Limb (tissue), 2 donors: ENCODE measurements at regions not wholly inside any gene's neighbourhood (a gene's known extent, or its start where the extent isn't known, plus 50 kb on each side); places are given as distances from the start of the nearest gene placed in this dataset.
"Not testable (repeated sequence)": the region's sequence is repeated elsewhere in the genome, so short reads cannot be mapped to it uniquely, and the experiment has no call there.

Experiments used
- DNase-seq, 2 donors: peaks; one replicate each; pipeline ENCODE4 v3.0.0-alpha.2; 2016; ENCODE audit errors: extremely low spot score in 2 of 2

GRCh38 chr6:51301962-51302361 is 483.3 kb downstream of the TFAP2B start:
- DNase-seq = no peak

DNA sequence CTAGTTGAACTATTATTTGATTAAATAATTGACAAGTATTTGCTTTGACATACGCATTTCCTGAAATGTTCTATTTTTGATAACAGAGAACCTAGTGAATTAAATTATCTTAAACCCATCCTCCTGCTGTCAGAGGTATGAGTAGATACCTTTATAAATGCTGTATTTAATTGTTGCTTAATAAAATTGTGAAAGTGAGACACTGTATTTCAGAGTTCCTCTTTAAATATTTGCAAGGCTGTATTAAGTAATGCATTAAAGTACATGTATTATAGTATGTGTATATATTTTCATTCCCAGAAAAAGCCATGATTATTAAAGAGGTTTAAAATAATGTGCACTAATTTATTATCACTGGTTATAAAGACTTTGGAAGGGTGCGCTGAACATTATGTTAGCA is 483.8 kb downstream of the TFAP2B start:
- DNase-seq = no peak

- DNase-seq = no peak
Observed at GRCh38 chr6:51303338-51303737, 484.7 kb downstream of the TFAP2B start.

GRCh38 chr6:51314965-51315364 is 496.3 kb downstream of the TFAP2B start:
- DNase-seq = no peak

DNA sequence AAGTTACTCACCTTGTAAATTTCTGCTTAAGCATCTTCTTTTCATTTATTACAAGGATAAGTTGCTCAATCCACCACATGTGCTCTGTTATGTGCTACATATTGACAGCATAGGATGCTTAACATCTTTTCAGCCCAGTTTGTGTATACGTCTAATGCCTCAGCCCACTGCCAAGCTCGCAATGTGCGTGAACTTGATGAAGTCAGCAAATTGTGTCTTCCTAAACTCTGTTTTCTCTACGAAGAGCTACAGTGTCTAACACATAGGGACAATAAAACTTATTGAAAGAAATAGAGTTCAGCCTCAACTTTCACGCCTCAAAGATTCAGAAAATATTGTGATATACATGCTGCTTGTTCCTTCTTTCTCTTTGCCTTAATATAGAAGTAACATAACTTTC is 500.0 kb downstream of the TFAP2B start:
- DNase-seq = no peak

GRCh38 chr6:51321477-51321876 is 502.8 kb downstream of the TFAP2B start:
- not testable (repeated sequence) for DNase-seq

DNA sequence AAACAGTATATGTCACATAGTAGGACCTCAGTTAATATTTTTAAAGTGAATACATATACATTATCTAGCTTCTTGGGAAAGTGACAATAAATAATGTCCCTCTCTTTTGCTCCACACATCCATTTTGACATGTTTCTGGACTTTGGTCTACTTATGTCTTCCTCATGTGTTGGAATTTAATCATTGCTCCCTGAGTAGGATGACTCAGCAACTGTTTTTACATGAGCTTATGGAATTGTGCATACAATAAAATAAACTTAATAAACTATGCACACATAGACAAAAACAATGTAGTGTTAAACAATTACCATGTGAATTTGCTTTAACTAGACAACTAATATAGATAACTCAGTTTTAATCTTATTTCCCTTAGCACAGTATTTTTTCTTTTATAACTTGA is 503.8 kb downstream of the TFAP2B start:
- no peak for DNase-seq

DNA sequence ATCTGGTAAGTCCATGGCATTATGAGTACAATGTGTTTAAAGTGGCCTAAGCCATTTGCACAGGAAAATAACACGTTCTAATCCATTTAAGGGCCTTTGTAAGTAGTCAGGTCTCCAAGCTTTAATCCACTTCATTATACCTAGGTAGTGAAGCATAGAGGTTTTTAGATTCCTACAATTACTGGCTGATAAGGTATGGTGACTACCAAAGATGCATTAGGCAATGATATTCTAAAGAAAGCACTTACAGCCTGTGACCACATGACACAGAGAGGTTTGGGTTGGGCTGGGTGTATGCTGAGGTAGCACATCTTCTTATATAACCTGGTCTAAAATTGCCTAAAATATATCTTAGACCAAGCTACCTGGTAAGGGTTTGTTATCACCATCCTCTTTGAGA is 504.4 kb downstream of the TFAP2B start:
- DNase-seq = no peak

DNA sequence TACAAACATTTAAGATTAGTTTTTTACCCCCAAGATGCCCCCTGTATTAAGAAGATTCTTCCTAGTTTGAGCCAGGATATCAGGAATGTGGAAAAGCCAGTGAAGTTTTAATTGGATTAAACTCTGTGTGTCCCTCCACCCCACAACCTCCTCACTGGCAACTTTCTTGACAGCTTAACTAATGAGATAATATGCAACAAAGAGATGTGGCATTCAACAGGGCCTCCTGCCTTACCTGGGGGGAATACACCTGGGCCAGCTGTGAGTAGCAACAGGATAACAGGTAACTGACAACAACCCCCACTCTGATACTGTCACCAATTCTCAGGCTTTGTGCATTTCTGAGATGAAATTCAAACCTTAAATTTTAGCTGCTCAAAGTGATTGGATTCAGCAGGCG is 512.3 kb downstream of the TFAP2B start:
- DNase-seq = no peak

GRCh38 chr6:51335543-51335942 is 516.9 kb downstream of the TFAP2B start:
- no peak for DNase-seq

GRCh38 chr6:51336185-51336584 is 517.5 kb downstream of the TFAP2B start:
- DNase-seq = no peak

- no peak for DNase-seq
Observed at GRCh38 chr6:51337277-51337676, 518.6 kb downstream of the TFAP2B start.

- no peak for DNase-seq
Observed at GRCh38 chr6:51339108-51339507, 520.4 kb downstream of the TFAP2B start.

DNA sequence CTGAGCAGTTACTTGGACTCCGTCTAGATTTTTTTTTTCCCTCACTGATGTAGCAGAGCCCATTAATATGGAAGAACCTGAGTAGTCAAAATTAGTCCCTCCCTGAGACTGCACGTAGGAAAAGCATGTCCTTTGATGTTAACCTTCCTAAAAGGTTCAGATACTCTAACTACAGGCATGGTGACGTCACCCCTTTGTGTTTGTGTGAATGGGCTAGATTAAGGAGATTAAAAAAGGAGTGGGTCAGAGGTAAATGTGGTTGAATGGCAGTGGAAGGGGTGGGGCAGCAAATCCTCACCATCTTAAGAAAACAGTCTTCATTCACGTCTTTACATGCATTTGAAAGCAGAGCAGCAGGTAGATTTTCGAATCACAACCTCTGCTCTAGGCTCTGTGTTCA is 521.1 kb downstream of the TFAP2B start:
- DNase-seq = no peak

DNA sequence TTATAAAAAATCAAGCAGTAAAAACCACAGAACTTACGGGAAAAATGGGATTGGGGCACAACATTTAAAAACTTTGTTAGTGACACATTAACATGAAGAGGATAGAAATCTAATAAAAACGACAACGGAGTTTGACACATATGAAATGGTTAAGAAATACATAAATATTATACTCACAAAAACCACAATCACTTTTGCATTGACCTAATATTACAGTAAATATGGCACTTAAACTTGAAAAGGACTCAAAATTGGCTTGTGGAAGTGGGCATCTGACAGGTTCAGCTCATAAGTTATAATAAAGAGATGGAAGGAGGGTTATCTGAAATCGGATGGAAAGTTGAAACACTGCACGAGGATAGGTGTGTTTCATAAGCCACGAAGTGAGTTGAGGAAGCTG is 523.7 kb downstream of the TFAP2B start:
- DNase-seq = no peak

DNA sequence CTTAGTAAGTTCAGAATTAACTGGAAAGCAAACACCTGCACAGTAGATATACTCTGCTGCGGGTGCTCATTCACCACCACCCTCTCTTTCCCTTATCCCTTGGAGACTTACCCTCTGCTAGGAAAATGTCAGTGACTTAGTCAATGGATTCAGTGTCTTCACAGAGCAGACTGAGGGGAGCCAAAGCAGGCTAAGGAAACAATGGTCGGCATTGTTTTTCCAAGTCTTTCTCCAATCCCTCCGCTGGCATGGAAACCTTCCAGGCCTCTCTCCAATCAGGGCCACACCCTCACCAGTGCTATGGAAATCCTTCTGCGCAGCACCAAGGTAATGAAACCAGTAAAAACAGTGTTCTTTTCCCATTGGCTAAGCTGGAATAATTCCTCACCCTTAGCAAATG is 531.2 kb downstream of the TFAP2B start:
- no peak for DNase-seq

DNA sequence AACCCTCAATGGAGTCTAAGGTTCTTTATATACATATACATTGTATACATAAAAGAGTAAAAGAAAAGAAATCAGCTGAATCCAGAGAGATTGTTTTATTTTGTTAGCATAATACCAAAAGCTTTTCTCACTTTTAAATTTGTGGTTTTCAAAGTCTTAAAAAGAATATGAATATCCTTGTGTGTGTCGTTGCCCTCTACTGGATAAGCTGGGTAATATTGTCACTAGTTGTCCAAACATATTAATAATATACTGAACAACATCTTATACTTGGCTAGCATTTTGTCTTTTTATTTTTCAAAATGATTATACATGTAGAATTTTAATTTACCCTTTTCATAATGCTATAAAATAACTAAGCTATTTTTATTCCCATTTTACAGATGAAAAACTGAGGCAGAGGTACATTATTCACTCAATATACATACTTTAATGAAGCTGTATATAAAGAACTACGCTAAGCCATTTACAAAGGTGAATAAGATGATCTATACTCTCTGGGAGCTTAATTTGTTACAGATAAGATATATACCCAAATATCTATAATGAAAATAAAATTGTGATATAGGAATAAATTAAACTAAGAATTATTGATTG is 531.7 kb downstream of the TFAP2B start:
- no peak for DNase-seq

GRCh38 chr6:51352506-51353029 is 533.9 kb downstream of the TFAP2B start:
- no peak for DNase-seq

DNA sequence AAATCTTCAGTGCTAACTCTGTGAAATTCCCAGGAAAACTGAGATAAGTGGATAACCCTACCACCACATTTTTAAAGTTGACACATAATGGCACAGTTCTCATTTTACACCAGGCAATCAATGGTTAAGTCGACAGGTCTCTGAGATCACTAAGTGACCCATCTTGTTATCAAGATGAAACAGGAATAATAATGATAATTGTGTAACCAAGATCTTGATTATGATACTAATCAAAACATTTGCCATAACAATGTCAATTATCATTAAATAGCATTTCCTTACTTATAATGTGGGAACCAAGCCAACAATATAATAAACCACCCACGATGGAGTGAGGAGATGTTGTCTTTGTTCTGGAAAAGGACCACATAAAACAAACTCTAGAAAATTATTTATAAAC is 541.6 kb downstream of the TFAP2B start:
- DNase-seq = no peak

GRCh38 chr6:51365566-51365965 is 546.9 kb downstream of the TFAP2B start:
- DNase-seq = no peak

- DNase-seq = no peak
Observed at GRCh38 chr6:51369485-51369884, 550.8 kb downstream of the TFAP2B start.

- DNase-seq = no peak
Observed at GRCh38 chr6:51382847-51383246, 564.2 kb downstream of the TFAP2B start.

DNA sequence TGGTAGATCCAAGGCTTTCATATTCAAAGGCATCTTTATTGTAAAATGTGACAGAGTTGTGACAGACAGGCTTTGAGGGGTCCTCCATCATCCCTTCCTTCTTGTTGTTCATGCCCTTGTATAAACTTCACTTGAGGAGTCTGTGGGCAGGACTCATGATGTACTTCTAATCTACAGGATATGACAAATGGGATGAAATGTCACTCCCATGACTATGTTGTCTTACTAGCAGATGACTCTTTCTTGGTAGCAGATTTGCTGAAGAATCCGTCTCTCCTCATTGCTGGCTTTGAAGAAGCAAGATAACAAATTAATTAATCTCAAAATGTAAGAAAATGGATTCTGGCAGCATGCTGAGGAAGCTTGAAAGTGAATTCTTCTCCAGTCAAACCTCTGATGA is 566.1 kb downstream of the TFAP2B start:
- DNase-seq = no peak

GRCh38 chr6:51386347-51386836 is 567.7 kb downstream of the TFAP2B start:
- DNase-seq = no peak
